SU-DHL-6 (cell line): ENCODE measurements at regions not wholly inside any gene's neighbourhood (a gene's known extent, or its start where the extent isn't known, plus 50 kb on each side); places are given as distances from the start of the nearest gene placed in this dataset.

Experiments used
- EZH2phosphoT487 ChIP-seq: fragments of 200-600 bp; sonication (generic), shearing (Covaris generic); conservative IDR thresholded peaks from 2 replicates; pipeline ENCODE4 v1.6.1; 2018; ENCODE audit warnings: mild to moderate bottlenecking, antibody characterized with exemption, low read length, moderate library complexity, mixed read lengths
- TF ChIP-seq, protein P1 (sequence below): fragments of 200-600 bp; sonication (generic); IDR thresholded peaks from one replicate; pipeline ENCODE4 v1.5.1; 2017; ENCODE audit warnings: antibody characterized with exemption, mild to moderate bottlenecking, low read length, moderate library complexity; ENCODE audit not compliant: insufficient read depth, poor library complexity, severe bottlenecking

DNA sequence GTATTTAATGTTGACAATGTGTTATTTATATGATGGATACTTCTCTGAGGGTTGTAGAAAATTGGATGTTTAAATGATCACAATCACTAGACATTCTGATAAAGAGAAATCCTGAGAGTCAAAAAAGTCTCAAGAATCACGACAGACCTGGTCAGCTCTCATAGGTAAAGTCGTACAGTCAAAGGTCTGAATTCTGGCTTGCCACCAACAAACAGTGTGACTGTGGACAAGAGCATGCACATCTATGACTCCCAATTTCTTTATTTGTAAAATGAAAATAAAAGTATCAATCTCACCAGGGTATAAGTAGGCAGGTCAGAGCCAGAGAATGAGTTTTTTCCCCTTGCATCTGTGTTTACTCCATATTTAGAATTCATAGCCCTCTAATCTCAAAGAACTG, 556.7 kb downstream of the FAM181B start:
- TF ChIP-seq, protein P1, sequence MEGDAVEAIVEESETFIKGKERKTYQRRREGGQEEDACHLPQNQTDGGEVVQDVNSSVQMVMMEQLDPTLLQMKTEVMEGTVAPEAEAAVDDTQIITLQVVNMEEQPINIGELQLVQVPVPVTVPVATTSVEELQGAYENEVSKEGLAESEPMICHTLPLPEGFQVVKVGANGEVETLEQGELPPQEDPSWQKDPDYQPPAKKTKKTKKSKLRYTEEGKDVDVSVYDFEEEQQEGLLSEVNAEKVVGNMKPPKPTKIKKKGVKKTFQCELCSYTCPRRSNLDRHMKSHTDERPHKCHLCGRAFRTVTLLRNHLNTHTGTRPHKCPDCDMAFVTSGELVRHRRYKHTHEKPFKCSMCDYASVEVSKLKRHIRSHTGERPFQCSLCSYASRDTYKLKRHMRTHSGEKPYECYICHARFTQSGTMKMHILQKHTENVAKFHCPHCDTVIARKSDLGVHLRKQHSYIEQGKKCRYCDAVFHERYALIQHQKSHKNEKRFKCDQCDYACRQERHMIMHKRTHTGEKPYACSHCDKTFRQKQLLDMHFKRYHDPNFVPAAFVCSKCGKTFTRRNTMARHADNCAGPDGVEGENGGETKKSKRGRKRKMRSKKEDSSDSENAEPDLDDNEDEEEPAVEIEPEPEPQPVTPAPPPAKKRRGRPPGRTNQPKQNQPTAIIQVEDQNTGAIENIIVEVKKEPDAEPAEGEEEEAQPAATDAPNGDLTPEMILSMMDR, result no peak
- no peak for TF ChIP-seq EZH2phosphoT487
